ENCODE measurements at regions not wholly inside any gene's neighbourhood (a gene's known extent, or its start where the extent isn't known, plus 50 kb on each side); places are given as distances from the start of the nearest gene placed in this dataset.

GRCh38 chr3:39000008-39000450 is 51.7 kb downstream of the SCN11A start:
- DNase-seq = peak; percentile 63

GRCh38 chr3:38998086-38998485 is 53.7 kb downstream of the SCN11A start:
- DNase-seq = no peak

DNA sequence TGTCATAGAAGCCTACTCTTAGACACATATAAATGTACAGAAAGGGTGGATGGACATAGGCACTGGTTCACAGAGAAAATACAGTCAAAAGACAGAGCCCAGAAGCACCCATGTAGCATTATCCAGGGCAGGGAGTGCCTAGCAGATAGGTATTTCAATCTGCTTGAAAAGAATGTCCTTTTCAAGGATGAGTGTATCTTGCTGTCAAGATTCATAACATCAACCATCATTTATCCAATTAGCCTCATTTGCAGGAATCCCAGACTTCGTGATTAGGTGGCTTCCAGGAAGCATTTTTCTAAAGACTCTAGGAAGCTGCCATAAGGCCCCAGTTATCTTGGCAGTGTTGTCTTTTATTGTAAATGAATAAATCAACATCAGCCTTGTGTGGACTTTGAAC is 55.6 kb downstream of the SCN11A start:
- no peak for DNase-seq

GRCh38 chr3:38994251-38994650 is 57.5 kb downstream of the SCN11A start:
- no peak for DNase-seq

- DNase-seq = peak; percentile 79
These were observed 59.5 kb downstream of the SCN11A start for GRCh38 chr3:38992117-38992760.

DNA sequence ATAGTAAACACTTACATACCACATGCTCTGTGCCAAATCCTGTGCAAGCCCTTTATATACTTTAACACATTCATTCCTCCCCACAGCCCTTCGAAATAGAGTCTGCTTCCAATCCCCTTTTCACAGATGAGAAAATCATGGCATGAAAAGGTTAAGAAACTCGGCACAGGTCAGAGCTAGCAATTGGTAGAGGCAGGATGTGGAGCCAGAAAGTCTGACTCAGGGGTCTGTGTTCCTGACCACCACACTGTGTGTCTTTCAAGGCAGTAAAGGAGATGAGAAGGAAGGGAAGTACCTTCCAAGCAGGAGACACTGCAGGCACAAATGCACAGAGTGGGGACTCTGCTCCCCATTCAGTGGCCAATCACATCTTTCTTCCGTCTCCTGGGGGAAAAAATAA is 61.1 kb downstream of the SCN11A start:
- DNase-seq = no peak

DNA sequence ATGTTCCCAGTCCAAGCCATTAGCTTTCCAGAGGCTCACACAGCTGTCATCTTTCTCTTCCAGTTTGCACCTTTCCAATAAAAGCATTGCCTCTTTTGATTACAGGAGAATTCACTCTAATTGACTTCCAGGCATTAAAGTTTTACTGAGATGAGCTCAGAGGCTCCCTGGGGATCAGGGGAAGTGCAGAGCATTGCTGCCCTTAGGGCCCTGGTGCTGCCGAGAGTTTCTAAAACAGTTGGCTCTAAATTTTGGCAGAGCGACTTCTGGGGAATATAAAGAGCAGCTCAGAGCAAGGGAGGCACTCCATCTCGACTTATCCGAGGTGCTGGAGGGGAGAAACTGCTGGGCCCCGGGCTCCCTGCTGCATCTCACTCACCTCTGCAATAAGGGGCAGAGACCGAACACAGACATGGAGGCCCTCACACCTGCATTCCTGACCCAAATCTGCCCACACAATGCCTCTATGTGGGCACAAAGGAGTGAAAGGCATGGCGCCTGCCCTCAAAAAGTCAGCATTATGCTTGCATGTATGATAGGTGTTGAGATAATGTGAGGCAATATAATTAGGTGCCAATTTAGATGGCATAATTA is 61.7 kb downstream of the SCN11A start:
- DNase-seq = no peak

DNA sequence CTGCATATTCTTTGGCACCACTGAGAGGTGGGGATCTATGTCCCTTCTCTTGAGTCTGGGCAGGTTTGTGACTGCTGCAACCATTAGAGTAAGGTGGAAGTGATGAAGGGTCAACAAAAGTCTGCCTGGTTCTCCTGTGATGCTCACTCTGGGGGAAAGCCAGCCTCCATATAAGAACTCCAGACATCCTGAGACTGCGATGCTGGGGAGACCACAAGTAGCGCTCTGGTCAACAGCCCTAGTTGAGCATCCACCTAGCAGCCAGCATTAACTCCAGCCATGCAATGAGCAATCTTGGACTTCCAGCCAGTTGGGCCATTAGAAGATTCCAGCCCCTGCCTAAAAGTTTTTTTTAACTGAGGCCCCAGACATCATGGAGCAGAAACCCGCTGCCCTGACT is 62.8 kb downstream of the SCN11A start:
- no peak for DNase-seq

DNA sequence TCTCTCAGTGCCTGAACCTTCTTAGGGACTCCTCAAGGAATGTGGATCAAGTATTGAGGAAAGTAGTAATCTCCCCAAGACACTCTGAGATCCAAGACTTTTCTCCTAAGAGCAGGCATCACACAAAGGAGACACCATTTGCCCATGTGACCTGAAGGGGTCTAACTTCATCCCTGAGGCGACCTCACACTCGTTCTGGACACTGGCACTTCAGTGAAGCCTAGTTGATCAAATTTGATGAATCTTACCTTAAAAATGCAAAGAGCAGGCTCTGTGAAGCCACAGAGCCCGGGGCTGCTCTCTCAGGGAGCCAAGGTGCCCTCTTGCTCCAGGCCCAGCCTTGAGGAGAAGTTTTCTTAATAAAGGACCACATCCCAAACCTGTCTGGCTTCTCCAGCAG is 64.3 kb downstream of the SCN11A start:
- no peak for DNase-seq

- DNase-seq = no peak
These were observed 64.8 kb downstream of the SCN11A start for GRCh38 chr3:38986901-38987300.

GRCh38 chr3:38985981-38986380 is 65.8 kb downstream of the SCN11A start:
- DNase-seq = no peak

DNA sequence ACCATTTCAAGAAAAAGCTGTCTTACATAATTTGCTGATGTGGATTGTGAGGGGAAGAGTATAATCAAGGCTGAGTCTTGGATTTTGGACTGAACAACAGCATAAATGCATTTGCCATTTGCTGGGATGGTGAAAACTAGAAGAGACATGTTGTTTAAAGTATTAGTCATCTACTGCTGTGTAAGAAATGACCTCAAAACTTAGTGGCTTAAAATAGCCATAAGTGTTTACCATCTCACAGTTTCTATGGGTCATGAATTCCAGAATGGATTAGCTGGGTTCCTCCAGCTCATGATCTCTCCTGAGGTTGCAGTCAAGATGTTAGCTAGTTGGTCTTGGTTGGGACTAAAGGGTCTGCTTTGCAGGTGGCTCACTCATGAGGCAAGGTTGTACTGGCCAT is 66.2 kb downstream of the SCN11A start:
- no peak for DNase-seq

GRCh38 chr3:38984731-38985130 is 67.0 kb downstream of the SCN11A start:
- no peak for DNase-seq

DNA sequence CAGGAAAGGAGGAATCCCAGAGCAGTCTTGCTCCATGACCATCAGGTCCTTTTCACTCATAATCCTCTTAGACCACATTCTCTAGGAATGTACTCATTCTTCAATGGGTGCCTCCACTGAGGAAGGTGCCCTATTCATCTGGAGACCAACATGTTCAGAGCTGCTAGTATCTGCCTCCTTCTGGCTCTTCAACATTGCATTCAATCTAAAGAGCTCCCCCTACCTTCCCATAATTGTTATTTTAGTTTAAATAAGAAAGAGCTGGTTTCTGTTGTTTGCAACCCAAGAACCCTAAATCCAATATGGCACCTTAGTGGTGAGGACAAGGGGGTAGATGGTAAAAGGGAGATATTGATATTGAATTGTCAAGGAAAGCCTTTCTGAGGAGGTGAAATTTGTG is 67.6 kb downstream of the SCN11A start:
- DNase-seq = no peak

GRCh38 chr3:38980938-38981337 is 70.8 kb downstream of the SCN11A start:
- no peak for DNase-seq

DNA sequence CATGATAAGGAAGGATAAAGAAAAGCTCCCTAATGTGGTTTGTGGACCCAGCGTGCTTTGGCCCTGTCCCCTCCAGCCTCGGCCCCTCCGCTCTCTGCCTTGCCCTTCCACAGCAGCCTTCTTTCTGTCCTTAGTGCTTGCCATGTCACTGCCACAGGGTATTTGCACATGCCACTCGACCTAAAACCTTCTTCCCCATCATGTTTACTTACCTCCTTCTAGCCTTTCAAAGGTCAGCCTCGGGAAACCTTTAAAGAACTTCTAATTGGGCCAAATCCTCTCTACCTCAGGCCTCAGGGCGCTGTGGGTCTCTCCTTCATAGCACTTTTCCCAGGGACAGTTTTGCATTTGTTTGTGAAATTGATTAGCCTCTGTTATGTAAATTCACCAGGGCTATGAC is 73.0 kb downstream of the SCN11A start:
- DNase-seq = no peak

DNA sequence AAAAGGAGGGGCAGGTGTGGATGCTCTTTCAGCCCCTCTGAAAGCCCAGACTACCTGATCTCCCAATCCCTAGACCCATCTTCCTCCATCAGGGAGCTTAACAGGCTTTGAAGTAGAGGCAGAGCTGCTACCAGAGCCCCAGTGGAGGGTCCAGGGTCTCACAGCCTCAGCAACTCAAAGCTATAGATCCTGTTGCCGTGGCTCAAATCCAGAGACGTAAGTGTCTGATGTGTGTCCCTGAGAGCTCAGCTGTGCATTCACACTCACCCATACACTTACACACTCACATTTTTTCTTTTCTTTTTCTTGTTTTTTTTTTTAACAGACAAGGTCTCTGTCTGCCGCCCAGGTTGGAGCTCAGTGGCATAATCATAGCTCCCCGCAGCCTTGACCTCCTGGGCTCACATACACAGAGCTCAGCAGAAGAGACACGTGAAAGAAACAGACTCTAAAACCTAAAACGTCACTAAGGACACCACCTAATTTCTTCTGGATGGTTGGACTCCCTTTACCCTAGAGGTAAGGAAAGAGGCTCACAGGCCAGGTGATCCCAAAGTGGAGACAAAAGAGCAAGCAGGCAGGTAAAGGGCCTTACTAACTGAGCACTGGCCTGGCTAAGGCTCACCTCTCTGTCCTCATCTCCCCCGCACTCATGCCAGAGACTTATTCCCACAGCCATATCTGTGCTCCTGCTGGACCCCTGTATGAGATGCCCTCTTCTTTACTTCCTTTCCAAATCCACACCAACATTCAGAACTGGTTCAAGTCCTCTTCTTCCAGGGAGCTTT is 80.7 kb downstream of the SCN11A start:
- DNase-seq = no peak

- no peak for DNase-seq
These were observed 82.2 kb downstream of the SCN11A start for GRCh38 chr3:38969317-38970235.

- no peak for DNase-seq
These were observed 82.9 kb downstream of the SCN11A start for GRCh38 chr3:38968891-38969290.

DNA sequence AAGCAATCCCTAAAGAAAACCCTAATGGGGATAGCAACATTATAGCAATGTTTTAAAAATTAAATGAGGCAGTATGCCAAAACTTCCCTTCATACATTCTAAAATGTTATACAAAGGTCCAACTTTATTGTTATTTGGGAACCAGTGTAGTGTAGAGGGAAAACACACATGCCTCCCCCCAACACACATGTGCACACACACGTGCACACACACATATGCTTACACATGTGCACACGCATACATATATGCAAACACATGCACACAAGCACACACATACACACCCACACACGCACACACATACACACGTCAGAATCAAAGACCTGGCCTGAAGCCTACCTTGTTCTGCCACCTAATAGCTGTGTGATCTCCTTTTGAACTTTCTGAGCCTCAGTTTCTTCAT is 83.3 kb downstream of the SCN11A start:
- no peak for DNase-seq

GRCh38 chr3:38967693-38967989 is 84.1 kb downstream of the SCN11A start:
- no peak for DNase-seq

GRCh38 chr3:38966811-38967692 is 84.7 kb downstream of the SCN11A start:
- no peak for DNase-seq

Measured in kidney glomerular epithelial cell (primary cell).